ENCODE measurements at regions not wholly inside any gene's neighbourhood (a gene's known extent, or its start where the extent isn't known, plus 50 kb on each side); places are given as distances from the start of the nearest gene placed in this dataset.

DNA sequence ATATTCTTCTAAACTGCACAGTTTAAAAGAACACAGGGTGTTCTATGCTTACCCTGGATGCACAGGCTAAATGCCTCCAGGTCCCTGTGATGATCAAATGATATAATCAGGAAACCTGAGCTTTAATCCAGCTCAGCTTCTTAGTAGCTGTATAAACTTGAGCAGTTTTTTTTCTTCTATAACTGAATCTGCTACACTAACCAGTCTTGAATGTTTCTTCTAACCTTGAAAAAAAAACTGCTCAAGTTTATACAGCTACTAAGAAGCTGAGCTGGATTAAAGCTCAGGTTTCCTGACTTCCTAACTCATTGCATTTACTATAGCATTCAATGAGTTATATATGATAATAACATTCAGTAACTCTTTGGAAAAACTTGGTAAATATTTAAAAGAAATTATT, 358.2 kb downstream of the CD109 start:
- TF ChIP-seq, protein P1, sequence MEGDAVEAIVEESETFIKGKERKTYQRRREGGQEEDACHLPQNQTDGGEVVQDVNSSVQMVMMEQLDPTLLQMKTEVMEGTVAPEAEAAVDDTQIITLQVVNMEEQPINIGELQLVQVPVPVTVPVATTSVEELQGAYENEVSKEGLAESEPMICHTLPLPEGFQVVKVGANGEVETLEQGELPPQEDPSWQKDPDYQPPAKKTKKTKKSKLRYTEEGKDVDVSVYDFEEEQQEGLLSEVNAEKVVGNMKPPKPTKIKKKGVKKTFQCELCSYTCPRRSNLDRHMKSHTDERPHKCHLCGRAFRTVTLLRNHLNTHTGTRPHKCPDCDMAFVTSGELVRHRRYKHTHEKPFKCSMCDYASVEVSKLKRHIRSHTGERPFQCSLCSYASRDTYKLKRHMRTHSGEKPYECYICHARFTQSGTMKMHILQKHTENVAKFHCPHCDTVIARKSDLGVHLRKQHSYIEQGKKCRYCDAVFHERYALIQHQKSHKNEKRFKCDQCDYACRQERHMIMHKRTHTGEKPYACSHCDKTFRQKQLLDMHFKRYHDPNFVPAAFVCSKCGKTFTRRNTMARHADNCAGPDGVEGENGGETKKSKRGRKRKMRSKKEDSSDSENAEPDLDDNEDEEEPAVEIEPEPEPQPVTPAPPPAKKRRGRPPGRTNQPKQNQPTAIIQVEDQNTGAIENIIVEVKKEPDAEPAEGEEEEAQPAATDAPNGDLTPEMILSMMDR (IDR thresholded peaks at IDR 0.05): no peak
- TF ChIP-seq POLR2A (IDR thresholded peaks at IDR 0.05): no peak
